Keratinocyte (primary cell): ENCODE measurements at regions not wholly inside any gene's neighbourhood (a gene's known extent, or its start where the extent isn't known, plus 50 kb on each side); places are given as distances from the start of the nearest gene placed in this dataset.
A peak's percentile ranks its signal among the peaks of the same experiment; 100 is the strongest.

Source experiments
- DNase-seq: peaks from one replicate; pipeline ENCODE4 v3.0.0-alpha.2; 2011; ENCODE audit warnings: low read depth, missing footprints, low spot score
- FAIRE-seq: peaks from 2 replicates; lab custom pipeline; 2011; peaks lifted over from hg19 to GRCh38; lab: Jason Lieb, UNC
- H2AFZ ChIP-seq: 2 replicates; pipeline ENCODE4 v1.6.0; 2012; ENCODE audit warnings: low read length, control low read depth, inconsistent platforms; ENCODE audit not compliant: control insufficient read depth
- H3K27ac ChIP-seq: 2 replicates; pipeline ENCODE4 v1.5.1; 2011; ENCODE audit warnings: low read length; ENCODE audit not compliant: control insufficient read depth, insufficient read depth
- H3K27me3 ChIP-seq: 3 replicates; pipeline ENCODE4 v1.6.0; 2011; ENCODE audit warnings: low read length; ENCODE audit not compliant: control insufficient read depth, insufficient read depth; ENCODE audit errors: extremely low read depth
- H3K36me3 ChIP-seq, 2 experiments: 2 replicates in 1 of 2; 3 replicates in 1 of 2; pipeline ENCODE4 v1.5.1; 2011; ENCODE audit warnings: low read length in 2 of 2, mild to moderate bottlenecking in 1 of 2; ENCODE audit not compliant: control insufficient read depth in 2 of 2, insufficient read depth in 2 of 2; ENCODE audit errors: extremely low read depth in 1 of 2
- H3K4me1 ChIP-seq: 3 replicates; pipeline ENCODE4 v1.5.1; 2011; ENCODE audit warnings: low read length; ENCODE audit not compliant: control insufficient read depth, insufficient read depth; ENCODE audit errors: extremely low read depth
- H3K4me2 ChIP-seq: 3 replicates; pipeline ENCODE4 v1.6.0; 2011; ENCODE audit warnings: low read depth, low read length; ENCODE audit not compliant: control insufficient read depth, insufficient read depth; ENCODE audit errors: extremely low read depth
- H3K4me3 ChIP-seq, 3 experiments: fragments of 200-600 bp in 1 of 3; sonication (generic) in 1 of 3; 2 replicates in 2 of 3; 3 replicates in 1 of 3; pipeline ENCODE4 v1.5.1; 2011 to 2016; ENCODE audit warnings: low read length in 3 of 3, mild to moderate bottlenecking in 3 of 3, control low read depth in 2 of 3, inconsistent platforms in 1 of 3, low read depth in 1 of 3, mixed read lengths in 1 of 3, mixed run types in 1 of 3, moderate library complexity in 1 of 3; ENCODE audit not compliant: control insufficient read depth in 2 of 3, insufficient read depth in 2 of 3; ENCODE audit errors: extremely low read depth in 1 of 3
- H3K79me2 ChIP-seq: 2 replicates; pipeline ENCODE4 v1.6.0; 2012; ENCODE audit warnings: low read length; ENCODE audit not compliant: control insufficient read depth, insufficient read depth
- H3K9ac ChIP-seq: 3 replicates; pipeline ENCODE4 v1.6.0; 2011; ENCODE audit warnings: low read length; ENCODE audit not compliant: control insufficient read depth, insufficient read depth; ENCODE audit errors: extremely low read depth
- H3K9me1 ChIP-seq: 3 replicates; pipeline ENCODE4 v1.6.0; 2011; ENCODE audit warnings: low read length; ENCODE audit not compliant: control insufficient read depth, insufficient read depth; ENCODE audit errors: extremely low read depth
- H3K9me3 ChIP-seq: 2 replicates; pipeline ENCODE4 v1.5.1; 2012; ENCODE audit warnings: low read depth, low read length; ENCODE audit not compliant: control insufficient read depth
- H4K20me1 ChIP-seq: 3 replicates; pipeline ENCODE4 v1.6.0; 2011; ENCODE audit warnings: low read length; ENCODE audit not compliant: control insufficient read depth, insufficient read depth; ENCODE audit errors: extremely low read depth
- EZH2 ChIP-seq: IDR thresholded peaks from one replicate; pipeline ENCODE4 v1.6.1; 2012; ENCODE audit warnings: inconsistent platforms, mild to moderate bottlenecking, low read length, moderate library complexity
- dilution Hi-C: fragments of 300-500 bp; cut with MboI; formaldehyde crosslinking; loops from one replicate; pipeline ENCODE4 v1.7.0; 2020; ENCODE audit warnings: low sequenced_read_pairs; ENCODE audit not compliant: extremely low pct_ligation_motif_present
- TF ChIP-seq, protein P1 (sequence below), 3 experiments: IDR thresholded peaks in 1 of 3; conservative IDR thresholded peaks in 1 of 3; optimal IDR thresholded peaks in 1 of 3; 2 replicates in 2 of 3; 3 replicates in 1 of 3; pipeline versions ENCODE3 to v1.5.1; 2011; ENCODE audit warnings: low read length in 3 of 3, mild to moderate bottlenecking in 3 of 3, moderate library complexity in 2 of 3, control low read depth in 1 of 3, inconsistent platforms in 1 of 3; ENCODE audit not compliant: insufficient read depth in 2 of 3; ENCODE audit errors: extremely low read depth in 1 of 3

DNA sequence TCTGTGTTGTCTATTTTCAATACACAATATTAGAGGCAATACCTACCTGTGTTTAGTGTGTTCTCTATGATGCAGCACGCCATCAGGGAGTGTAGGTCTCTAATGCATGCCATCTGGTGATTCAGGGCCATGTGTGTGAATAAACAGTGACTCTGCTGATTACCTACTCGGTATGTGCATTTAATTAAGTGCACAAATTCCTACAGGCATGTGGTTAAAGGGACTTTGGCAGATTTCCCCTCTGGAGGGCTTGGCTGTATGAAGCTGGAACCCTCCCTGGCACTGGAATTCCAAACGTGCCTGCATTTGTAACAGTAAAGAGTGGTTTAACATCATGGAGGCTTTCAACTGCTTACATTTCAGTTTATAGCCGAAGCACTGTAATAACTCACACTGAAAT is 401.5 kb upstream of the SASH1 start:
- H3K27me3 ChIP-seq = no peaks in the 10 kb centered on the region
- no peaks in the 10 kb centered on the region for H3K36me3 ChIP-seq
- DNase-seq (peak; percentile 30), FAIRE-seq (peak; percentile 57)
- H3K9ac ChIP-seq = no peak overlapping the region
- no peak overlapping the region for H2AFZ ChIP-seq
- H3K4me1 ChIP-seq = no peaks in the 10 kb centered on the region
- no peaks in the 10 kb centered on the region for H3K79me2 ChIP-seq
- H3K27ac ChIP-seq = no peak overlapping the region
- H3K4me3 ChIP-seq = no peak overlapping the region
- no peaks in the 10 kb centered on the region for H3K9me1 ChIP-seq
- TF ChIP-seq EZH2 = no peak
- TF ChIP-seq, protein P1, sequence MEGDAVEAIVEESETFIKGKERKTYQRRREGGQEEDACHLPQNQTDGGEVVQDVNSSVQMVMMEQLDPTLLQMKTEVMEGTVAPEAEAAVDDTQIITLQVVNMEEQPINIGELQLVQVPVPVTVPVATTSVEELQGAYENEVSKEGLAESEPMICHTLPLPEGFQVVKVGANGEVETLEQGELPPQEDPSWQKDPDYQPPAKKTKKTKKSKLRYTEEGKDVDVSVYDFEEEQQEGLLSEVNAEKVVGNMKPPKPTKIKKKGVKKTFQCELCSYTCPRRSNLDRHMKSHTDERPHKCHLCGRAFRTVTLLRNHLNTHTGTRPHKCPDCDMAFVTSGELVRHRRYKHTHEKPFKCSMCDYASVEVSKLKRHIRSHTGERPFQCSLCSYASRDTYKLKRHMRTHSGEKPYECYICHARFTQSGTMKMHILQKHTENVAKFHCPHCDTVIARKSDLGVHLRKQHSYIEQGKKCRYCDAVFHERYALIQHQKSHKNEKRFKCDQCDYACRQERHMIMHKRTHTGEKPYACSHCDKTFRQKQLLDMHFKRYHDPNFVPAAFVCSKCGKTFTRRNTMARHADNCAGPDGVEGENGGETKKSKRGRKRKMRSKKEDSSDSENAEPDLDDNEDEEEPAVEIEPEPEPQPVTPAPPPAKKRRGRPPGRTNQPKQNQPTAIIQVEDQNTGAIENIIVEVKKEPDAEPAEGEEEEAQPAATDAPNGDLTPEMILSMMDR (optimal IDR thresholded peaks at IDR 0.05 in 1 of 3, IDR thresholded peaks at IDR 0.05 in 1 of 3, conservative IDR thresholded peaks at IDR 0.05 in 1 of 3; ENCODE audit: extremely low read depth in 1 of 3, insufficient read depth in 2 of 3, low read length in 3 of 3) = no peak
- peak overlapping the region; percentile 11 for H3K4me2 ChIP-seq
- no peaks in the 10 kb centered on the region for H3K9me3 ChIP-seq
- H4K20me1 ChIP-seq = no peaks in the 10 kb centered on the region
- dilution Hi-C loops = no loop called here

DNA sequence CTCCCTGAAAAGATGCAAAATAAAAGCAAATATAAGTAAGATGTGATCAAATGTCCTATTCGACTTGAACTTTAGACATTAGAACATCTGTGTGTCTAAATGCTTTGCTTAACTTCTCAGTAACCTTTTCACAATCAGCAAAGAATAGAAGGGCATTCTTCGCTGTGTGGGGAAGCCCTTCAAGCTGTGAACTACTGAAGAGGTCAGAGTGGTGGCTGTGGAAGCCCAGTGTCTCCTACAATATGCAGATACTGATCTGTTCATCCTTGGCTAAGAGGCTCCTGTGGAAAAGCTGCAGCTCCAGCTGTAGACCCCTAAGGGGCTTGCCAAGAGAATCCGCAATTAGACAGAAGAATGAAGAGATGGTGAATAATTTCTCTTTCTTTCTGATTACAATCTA is 400.3 kb upstream of the SASH1 start:
- Histone ChIP-seq H3K79me2 (no peaks in the 10 kb centered on the region), H3K9me3 (no peaks in the 10 kb centered on the region), H2AFZ (no peak overlapping the region), H3K4me1 (no peaks in the 10 kb centered on the region), H4K20me1 (no peaks in the 10 kb centered on the region), H3K4me2 (no peak overlapping the region), H3K9ac (no peak overlapping the region), H3K27ac (no peak overlapping the region), H3K36me3 (no peaks in the 10 kb centered on the region), H3K27me3 (no peaks in the 10 kb centered on the region), H3K4me3 (no peak overlapping the region), H3K9me1 (no peaks in the 10 kb centered on the region)
- FAIRE-seq (no peak), DNase-seq (no peak)
- dilution Hi-C loops = no loop called here
- TF ChIP-seq EZH2 = no peak
- TF ChIP-seq, protein P1 (optimal IDR thresholded peaks at IDR 0.05 in 1 of 3, IDR thresholded peaks at IDR 0.05 in 1 of 3, conservative IDR thresholded peaks at IDR 0.05 in 1 of 3; ENCODE audit: extremely low read depth in 1 of 3, insufficient read depth in 2 of 3, low read length in 3 of 3) = no peak
